ENCODE measurements at regions not wholly inside any gene's neighbourhood (a gene's known extent, or its start where the extent isn't known, plus 50 kb on each side); places are given as distances from the start of the nearest gene placed in this dataset.

GRCh38 chr5:53311681-53312080, 168.7 kb upstream of the FST start:
- CTCF ChIA-PET, result no interaction called here
- TF ChIP-seq, protein P1, sequence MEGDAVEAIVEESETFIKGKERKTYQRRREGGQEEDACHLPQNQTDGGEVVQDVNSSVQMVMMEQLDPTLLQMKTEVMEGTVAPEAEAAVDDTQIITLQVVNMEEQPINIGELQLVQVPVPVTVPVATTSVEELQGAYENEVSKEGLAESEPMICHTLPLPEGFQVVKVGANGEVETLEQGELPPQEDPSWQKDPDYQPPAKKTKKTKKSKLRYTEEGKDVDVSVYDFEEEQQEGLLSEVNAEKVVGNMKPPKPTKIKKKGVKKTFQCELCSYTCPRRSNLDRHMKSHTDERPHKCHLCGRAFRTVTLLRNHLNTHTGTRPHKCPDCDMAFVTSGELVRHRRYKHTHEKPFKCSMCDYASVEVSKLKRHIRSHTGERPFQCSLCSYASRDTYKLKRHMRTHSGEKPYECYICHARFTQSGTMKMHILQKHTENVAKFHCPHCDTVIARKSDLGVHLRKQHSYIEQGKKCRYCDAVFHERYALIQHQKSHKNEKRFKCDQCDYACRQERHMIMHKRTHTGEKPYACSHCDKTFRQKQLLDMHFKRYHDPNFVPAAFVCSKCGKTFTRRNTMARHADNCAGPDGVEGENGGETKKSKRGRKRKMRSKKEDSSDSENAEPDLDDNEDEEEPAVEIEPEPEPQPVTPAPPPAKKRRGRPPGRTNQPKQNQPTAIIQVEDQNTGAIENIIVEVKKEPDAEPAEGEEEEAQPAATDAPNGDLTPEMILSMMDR (IDR thresholded peaks at IDR 0.05; ENCODE audit: insufficient read depth, low read length, missing control alignments), result no peak
- DNase-seq (ENCODE audit: low read depth, low spot score), result no peak
- no peak overlapping the region for H3K4me3 ChIP-seq (ENCODE audit: low read depth, low read length)
- POLR2A ChIA-PET, result no interaction called here

GRCh38 chr5:53313145-53313544, 167.3 kb upstream of the FST start:
- CTCF ChIA-PET, result interaction anchor here (1.0 to 1.1 kb wide), 2 partner anchors 20 to 916 kb away, joined by 3 read pairs; no protein-coding TSS in a partner anchor

GRCh38 chr5:53318303-53318702, 162.1 kb upstream of the FST start:
- POLR2A ChIA-PET, result no interaction called here
- CTCF ChIA-PET, result no interaction called here
- TF ChIP-seq, protein P1 (IDR thresholded peaks at IDR 0.05; ENCODE audit: insufficient read depth, low read length, missing control alignments), result no peak
- DNase-seq (ENCODE audit: low read depth, low spot score), result no peak
- no peak overlapping the region for H3K4me3 ChIP-seq (ENCODE audit: low read depth, low read length)

More at GRCh38 chr5:53313145-53313544, 167.3 kb upstream of the FST start:
- DNase-seq (ENCODE audit: low read depth, low spot score), result no peak
- no peak overlapping the region for H3K4me3 ChIP-seq (ENCODE audit: low read depth, low read length)
- TF ChIP-seq, protein P1 (IDR thresholded peaks at IDR 0.05; ENCODE audit: insufficient read depth, low read length, missing control alignments), result no peak
- POLR2A ChIA-PET, result no interaction called here

GRCh38 chr5:53319315-53319714, 161.1 kb upstream of the FST start:
- CTCF ChIA-PET, result interaction anchor here (1.3 kb wide), 1 partner anchor 109 kb away, joined by 4 read pairs; no protein-coding TSS in a partner anchor
- POLR2A ChIA-PET, result no interaction called here
- TF ChIP-seq, protein P1 (IDR thresholded peaks at IDR 0.05; ENCODE audit: insufficient read depth, low read length, missing control alignments), result no peak
- no peak overlapping the region for H3K4me3 ChIP-seq (ENCODE audit: low read depth, low read length)
- no peak for DNase-seq (ENCODE audit: low read depth, low spot score)

DNA sequence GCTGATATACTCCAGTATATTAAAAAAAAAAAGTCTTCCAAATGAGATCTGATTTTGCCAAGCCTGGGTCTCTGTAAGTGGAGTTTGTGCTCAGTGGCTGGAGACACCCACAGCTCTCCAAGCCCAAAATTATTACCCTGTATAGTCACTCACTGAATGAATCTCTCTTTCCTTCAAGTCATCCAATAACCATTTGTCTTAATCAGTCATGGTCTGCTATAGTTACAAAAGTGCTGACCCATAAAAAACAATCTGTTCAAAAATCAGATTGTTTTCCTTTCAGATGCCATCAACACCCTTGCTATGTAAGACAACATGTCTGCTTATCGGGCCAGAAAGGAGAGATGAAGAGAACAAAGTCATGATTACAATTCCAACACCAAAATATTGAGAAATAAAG, 159.4 kb upstream of the FST start:
- H3K4me3 ChIP-seq (ENCODE audit: low read depth, low read length), result no peak overlapping the region
- CTCF ChIA-PET, result interaction anchor here (0.6 kb wide), 1 partner anchor 149 kb away, joined by 4 read pairs; no protein-coding TSS in a partner anchor
- TF ChIP-seq, protein P1 (IDR thresholded peaks at IDR 0.05; ENCODE audit: insufficient read depth, low read length, missing control alignments), result no peak
- POLR2A ChIA-PET, result no interaction called here
- DNase-seq (ENCODE audit: low read depth, low spot score), result no peak

GRCh38 chr5:53321721-53322120, 158.7 kb upstream of the FST start:
- no peak overlapping the region for H3K4me3 ChIP-seq (ENCODE audit: low read depth, low read length)
- POLR2A ChIA-PET, result no interaction called here
- TF ChIP-seq, protein P1 (IDR thresholded peaks at IDR 0.05; ENCODE audit: insufficient read depth, low read length, missing control alignments), result no peak
- CTCF ChIA-PET, result no interaction called here
- DNase-seq (ENCODE audit: low read depth, low spot score), result no peak
